Body of pancreas (tissue), 4 donors: ENCODE measurements at regions not wholly inside any gene's neighbourhood (a gene's known extent, or its start where the extent isn't known, plus 50 kb on each side); places are given as distances from the start of the nearest gene placed in this dataset.

Experiments
- POLR2A ChIP-seq, 3 donors: fragments of 450-650 bp; IDR thresholded peaks; one replicate each; pipeline ENCODE4 v1.6.1; 2016; ENCODE audit warnings: antibody characterized with exemption in 3 of 3, mild to moderate bottlenecking in 2 of 3
- TF ChIP-seq, protein P1 (sequence below), 7 experiments: fragments of 450-650 bp in 4 of 7; fragments of 200-600 bp in 3 of 7; sonication (generic) in 3 of 7; IDR thresholded peaks; one replicate each; pipeline ENCODE4 v1.5.1; 2016 to 2019; ENCODE audit warnings: antibody characterized with exemption in 7 of 7

GRCh38 chr5:17331651-17332050 lies 114.2 kb downstream of the BASP1 start:
- TF ChIP-seq, protein P1, sequence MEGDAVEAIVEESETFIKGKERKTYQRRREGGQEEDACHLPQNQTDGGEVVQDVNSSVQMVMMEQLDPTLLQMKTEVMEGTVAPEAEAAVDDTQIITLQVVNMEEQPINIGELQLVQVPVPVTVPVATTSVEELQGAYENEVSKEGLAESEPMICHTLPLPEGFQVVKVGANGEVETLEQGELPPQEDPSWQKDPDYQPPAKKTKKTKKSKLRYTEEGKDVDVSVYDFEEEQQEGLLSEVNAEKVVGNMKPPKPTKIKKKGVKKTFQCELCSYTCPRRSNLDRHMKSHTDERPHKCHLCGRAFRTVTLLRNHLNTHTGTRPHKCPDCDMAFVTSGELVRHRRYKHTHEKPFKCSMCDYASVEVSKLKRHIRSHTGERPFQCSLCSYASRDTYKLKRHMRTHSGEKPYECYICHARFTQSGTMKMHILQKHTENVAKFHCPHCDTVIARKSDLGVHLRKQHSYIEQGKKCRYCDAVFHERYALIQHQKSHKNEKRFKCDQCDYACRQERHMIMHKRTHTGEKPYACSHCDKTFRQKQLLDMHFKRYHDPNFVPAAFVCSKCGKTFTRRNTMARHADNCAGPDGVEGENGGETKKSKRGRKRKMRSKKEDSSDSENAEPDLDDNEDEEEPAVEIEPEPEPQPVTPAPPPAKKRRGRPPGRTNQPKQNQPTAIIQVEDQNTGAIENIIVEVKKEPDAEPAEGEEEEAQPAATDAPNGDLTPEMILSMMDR (IDR thresholded peaks at IDR 0.05), result no peak
- no peak for TF ChIP-seq POLR2A (IDR thresholded peaks at IDR 0.05)
